Smooth muscle cell (in vitro differentiated cells): ENCODE measurements at regions not wholly inside any gene's neighbourhood (a gene's known extent, or its start where the extent isn't known, plus 50 kb on each side); places are given as distances from the start of the nearest gene placed in this dataset.
A peak's percentile ranks its signal among the peaks of the same experiment; 100 is the strongest.

Source experiments
- DNase-seq: peaks from one replicate; lab custom pipeline; 2025; ENCODE audit not compliant: unreplicated experiment; lab: John Stamatoyannopoulos, UW
- H2AFZ ChIP-seq: fragments of 200-600 bp; sonication (generic); 2 replicates; pipeline ENCODE4 v1.6.0; 2016; ENCODE audit warnings: antibody characterized with exemption, low read depth, mild to moderate bottlenecking
- H3F3A ChIP-seq: fragments of 200-600 bp; sonication (generic); 2 replicates; pipeline ENCODE4 v1.6.0; 2017; ENCODE audit warnings: antibody characterized with exemption, low read depth
- H3K27ac ChIP-seq: fragments of 200-600 bp; sonication (generic); 2 replicates; pipeline ENCODE4 v1.5.1; 2016; ENCODE audit warnings: low read depth, mild to moderate bottlenecking
- H3K27me3 ChIP-seq: fragments of 200-600 bp; sonication (generic); 2 replicates; pipeline ENCODE4 v1.6.1; 2016; ENCODE audit warnings: low read depth, mild to moderate bottlenecking
- H3K36me3 ChIP-seq: fragments of 200-600 bp; sonication (generic); 2 replicates; pipeline ENCODE4 v1.5.1; 2016; ENCODE audit warnings: low read depth
- H3K4me1 ChIP-seq: fragments of 200-600 bp; sonication (generic); 2 replicates; pipeline ENCODE4 v1.5.1; 2016; ENCODE audit warnings: low read depth
- H3K4me2 ChIP-seq: fragments of 200-600 bp; sonication (generic); 2 replicates; pipeline ENCODE4 v1.6.0; 2016; ENCODE audit warnings: mild to moderate bottlenecking
- H3K4me3 ChIP-seq: fragments of 200-600 bp; sonication (generic); 2 replicates; pipeline ENCODE4 v1.5.1; 2016; ENCODE audit warnings: mild to moderate bottlenecking
- H3K79me2 ChIP-seq: fragments of 200-600 bp; sonication (generic); 2 replicates; pipeline ENCODE4 v1.6.0; 2016; ENCODE audit warnings: low read depth, mild to moderate bottlenecking
- H3K9ac ChIP-seq: fragments of 200-600 bp; sonication (generic); 2 replicates; pipeline ENCODE4 v1.6.0; 2016; ENCODE audit warnings: low read depth
- H3K9me3 ChIP-seq: fragments of 200-600 bp; sonication (generic); replicated peaks from 2 replicates; pipeline ENCODE4 v1.5.1; 2016; ENCODE audit warnings: low read depth
- H4K20me1 ChIP-seq: fragments of 200-600 bp; sonication (generic); 2 replicates; pipeline ENCODE4 v1.6.0; 2016; ENCODE audit warnings: low read depth
- CTCF ChIP-seq: fragments of 200-600 bp; sonication (generic); IDR thresholded peaks from 2 replicates; pipeline ENCODE4 v1.5.1; 2017; ENCODE audit warnings: borderline replicate concordance, mild to moderate bottlenecking, antibody characterized with exemption; ENCODE audit not compliant: insufficient read depth, poor library complexity, severe bottlenecking
- WGBS: methylation state at CpG from one replicate; pipeline ENCODE4 v1.1.7; 2016; ENCODE audit warnings: low lambda C conversion rate; 5-methylcytosine and 5-hydroxymethylcytosine counted together

- Histone ChIP-seq H4K20me1 (no peaks in the 10 kb centered on the region), H3K36me3 (no peaks in the 10 kb centered on the region), H3K79me2 (no peaks in the 10 kb centered on the region), H3K4me1 (peaks cover 1% of the 10 kb centered on the region), H3K27ac (peak overlapping the region; percentile 28), H3K4me3 (no peak overlapping the region), H2AFZ (no peak overlapping the region), H3F3A (peaks cover 9% of the 10 kb centered on the region), H3K4me2 (peak overlapping the region; percentile 61), H3K27me3 (no peaks in the 10 kb centered on the region), H3K9ac (no peak overlapping the region), H3K9me3 (no peaks in the 10 kb centered on the region)
- 50% methylated on average over 12 of the region's 12 CpGs for WGBS
- no peak for TF ChIP-seq CTCF
- DNase-seq = no peak
These were observed 193.3 kb downstream of the USP12 start for GRCh38 chr13:26978081-26978860.

- Histone ChIP-seq H3K4me1 (no peaks in the 10 kb centered on the region), H2AFZ (no peak overlapping the region), H3K9me3 (no peaks in the 10 kb centered on the region), H3K27ac (peak overlapping the region; percentile 28), H3K4me3 (no peak overlapping the region), H3K36me3 (no peaks in the 10 kb centered on the region), H3K27me3 (no peaks in the 10 kb centered on the region), H3K4me2 (peak overlapping the region; percentile 61), H3F3A (peaks cover 6% of the 10 kb centered on the region), H3K9ac (no peak overlapping the region), H4K20me1 (no peaks in the 10 kb centered on the region), H3K79me2 (no peaks in the 10 kb centered on the region)
- WGBS = 25% methylated on average over 11 of the region's 11 CpGs
- TF ChIP-seq CTCF = no peak
- DNase-seq = no peak
These were observed 194.1 kb downstream of the USP12 start for GRCh38 chr13:26977541-26977940.

GRCh38 chr13:26976313-26976712 lies 195.3 kb downstream of the USP12 start:
- no peaks in the 10 kb centered on the region for H4K20me1 ChIP-seq
- no peak for DNase-seq
- TF ChIP-seq CTCF = no peak
- peaks cover 3% of the 10 kb centered on the region for H3F3A ChIP-seq
- no peaks in the 10 kb centered on the region for H3K4me1 ChIP-seq
- H2AFZ ChIP-seq = no peak overlapping the region
- WGBS = 96% methylated on average over 1 of the region's 1 CpG
- no peak overlapping the region for H3K4me2 ChIP-seq
- H3K36me3 ChIP-seq = no peaks in the 10 kb centered on the region
- no peak overlapping the region for H3K4me3 ChIP-seq
- no peak overlapping the region for H3K27ac ChIP-seq
- no peaks in the 10 kb centered on the region for H3K27me3 ChIP-seq
- H3K9ac ChIP-seq = no peak overlapping the region
- H3K9me3 ChIP-seq = no peaks in the 10 kb centered on the region
- no peaks in the 10 kb centered on the region for H3K79me2 ChIP-seq

GRCh38 chr13:26973946-26974345 lies 197.7 kb downstream of the USP12 start:
- no peak overlapping the region for H3K9ac ChIP-seq
- no peak for TF ChIP-seq CTCF
- no peaks in the 10 kb centered on the region for H3K36me3 ChIP-seq
- H3K4me2 ChIP-seq = no peak overlapping the region
- H3K27ac ChIP-seq = no peak overlapping the region
- peaks cover 12% of the 10 kb centered on the region for H3F3A ChIP-seq
- no peaks in the 10 kb centered on the region for H3K79me2 ChIP-seq
- no peaks in the 10 kb centered on the region for H4K20me1 ChIP-seq
- H3K4me1 ChIP-seq = no peaks in the 10 kb centered on the region
- H3K4me3 ChIP-seq = no peak overlapping the region
- 75% methylated on average over 4 of the region's 4 CpGs for WGBS
- DNase-seq = no peak
- no peaks in the 10 kb centered on the region for H3K27me3 ChIP-seq
- H2AFZ ChIP-seq = no peak overlapping the region
- no peaks in the 10 kb centered on the region for H3K9me3 ChIP-seq
